A673 (cell line): ENCODE measurements at regions not wholly inside any gene's neighbourhood (a gene's known extent, or its start where the extent isn't known, plus 50 kb on each side); places are given as distances from the start of the nearest gene placed in this dataset.

Experiments used
- BruUV-seq: library from RNA; stranded (reverse); fragments of 400-500 nt; replicated peaks from 2 replicates; lab custom pipeline; 2021; lab: Mats Ljungman, UMichigan
- CTCF ChIA-PET: fragments of 300-600 bp; sonication (Branson Sonifier 250); formaldehyde crosslinking; loops from one replicate; lab custom pipeline; 2022; ENCODE audit warnings: antibody characterized with exemption; lab: Charles Lee
- POLR2A ChIA-PET: fragments of 300-600 bp; sonication (Branson Sonifier 250); formaldehyde crosslinking; loops from one replicate; lab custom pipeline; 2022; ENCODE audit warnings: antibody characterized with exemption; ENCODE audit not compliant: low non-redundant PET; lab: Charles Lee
- DNase-seq: peaks from one replicate; pipeline ENCODE4 v3.0.0-alpha.2; 2015; ENCODE audit warnings: low spot score
- H3K27ac ChIP-seq: fragments of 200-600 bp; sonication (generic); 2 replicates; pipeline ENCODE4 v1.5.1; 2016; ENCODE audit warnings: mixed run types, low read depth, mild to moderate bottlenecking, mixed read lengths, antibody characterized with exemption, low read length; ENCODE audit not compliant: poor library complexity, severe bottlenecking
- H3K27me3 ChIP-seq: fragments of 200-600 bp; sonication (generic); replicated peaks from 2 replicates; pipeline ENCODE4 v1.6.1; 2017; ENCODE audit warnings: mixed run types, low read depth, mild to moderate bottlenecking, mixed read lengths, antibody characterized with exemption, low read length; ENCODE audit not compliant: insufficient read depth, poor library complexity
- H3K36me3 ChIP-seq: fragments of 200-600 bp; sonication (generic); 2 replicates; pipeline ENCODE4 v1.6.1; 2016; ENCODE audit warnings: mixed run types, mild to moderate bottlenecking, mixed read lengths, antibody characterized with exemption, low read length; ENCODE audit not compliant: insufficient read depth, poor library complexity, severe bottlenecking
- H3K4me1 ChIP-seq: fragments of 200-600 bp; sonication (generic); 2 replicates; pipeline ENCODE4 v1.6.1; 2017; ENCODE audit warnings: mixed run types, mild to moderate bottlenecking, mixed read lengths, antibody characterized with exemption, low read length; ENCODE audit not compliant: insufficient read depth, poor library complexity, severe bottlenecking
- H3K4me3 ChIP-seq: fragments of 200-600 bp; sonication (generic); 2 replicates; pipeline ENCODE4 v1.5.1; 2016; ENCODE audit warnings: low read depth, mixed run types, mild to moderate bottlenecking, mixed read lengths, low read length; ENCODE audit not compliant: poor library complexity, severe bottlenecking
- H3K9me3 ChIP-seq: fragments of 200-600 bp; sonication (generic); 2 replicates; pipeline ENCODE4 v1.6.1; 2016; ENCODE audit warnings: mixed run types, low read depth, mild to moderate bottlenecking, mixed read lengths, antibody characterized with exemption, low read length; ENCODE audit not compliant: poor library complexity, severe bottlenecking
- CTCF ChIP-seq: fragments of 300-800, 200-600 bp; sonication (generic); conservative IDR thresholded peaks from 2 replicates; pipeline ENCODE4 v1.5.1; 2017; ENCODE audit warnings: low read depth, mild to moderate bottlenecking, antibody characterized with exemption, low read length, moderate library complexity, mixed read lengths
- EZH2 ChIP-seq: fragments of 200-600 bp; sonication (generic); IDR thresholded peaks from 2 replicates; pipeline ENCODE4 v1.6.1; 2017; ENCODE audit warnings: borderline replicate concordance, low read depth, mild to moderate bottlenecking, mixed read lengths, antibody characterized with exemption, low read length; ENCODE audit not compliant: poor library complexity, severe bottlenecking
- intact Hi-C: fragments of 100-400 bp; cut with micrococcal nuclease; formaldehyde crosslinking; loops from one replicate; pipeline ENCODE4 v1.10.0; 2022; ENCODE audit not compliant: unreplicated experiment

- BruUV-seq, result no TSS peak
These were observed 86.1 kb upstream of the UXS1 start for GRCh38 chr2:106280224-106280623.

GRCh38 chr2:106278112-106278876 lies 84.2 kb upstream of the UXS1 start:
- no peak overlapping the region for H3K4me3 ChIP-seq
- POLR2A ChIA-PET, result no interaction called here
- no peaks in the 10 kb centered on the region for H3K27me3 ChIP-seq
- intact Hi-C loops, result no loop called here
- no TSS peak for BruUV-seq
- CTCF ChIA-PET, result no interaction called here
- H3K9me3 ChIP-seq, result no peaks in the 10 kb centered on the region
- H3K27ac ChIP-seq, result no peak overlapping the region
- no peaks in the 10 kb centered on the region for H3K4me1 ChIP-seq
- DNase-seq, result no peak
- no peaks in the 10 kb centered on the region for H3K36me3 ChIP-seq
- TF ChIP-seq EZH2 (no peak), CTCF (no peak)

More at GRCh38 chr2:106280224-106280623, 86.1 kb upstream of the UXS1 start:
- Histone ChIP-seq H3K27me3 (no peaks in the 10 kb centered on the region), H3K4me1 (no peaks in the 10 kb centered on the region), H3K4me3 (no peak overlapping the region), H3K27ac (no peak overlapping the region), H3K9me3 (no peaks in the 10 kb centered on the region), H3K36me3 (no peaks in the 10 kb centered on the region)
- DNase-seq, result no peak
- ChIA-PET CTCF (no interaction called here), POLR2A (no interaction called here)
- intact Hi-C loops, result no loop called here
- TF ChIP-seq EZH2 (no peak), CTCF (no peak)

- Histone ChIP-seq H3K27me3 (no peaks in the 10 kb centered on the region), H3K4me1 (no peaks in the 10 kb centered on the region), H3K9me3 (no peaks in the 10 kb centered on the region), H3K4me3 (no peak overlapping the region), H3K27ac (no peak overlapping the region), H3K36me3 (no peaks in the 10 kb centered on the region)
- no peak for TF ChIP-seq EZH2
- TF ChIP-seq CTCF, result no peak
- DNase-seq, result no peak
- CTCF ChIA-PET, result no interaction called here
- POLR2A ChIA-PET, result no interaction called here
- no TSS peak for BruUV-seq
- intact Hi-C loops, result no loop called here
These were observed 83.3 kb upstream of the UXS1 start for GRCh38 chr2:106277426-106277825.
